SK-N-SH (cell line): ENCODE measurements at regions not wholly inside any gene's neighbourhood (a gene's known extent, or its start where the extent isn't known, plus 50 kb on each side); places are given as distances from the start of the nearest gene placed in this dataset.

Experiments
- CTCF ChIA-PET: fragments of 300-600, 350-600 bp; formaldehyde crosslinking; extraction: SDS; loops from one replicate; lab custom pipeline; 2021; lab: Yijun Ruan, JAX
- POLR2A ChIA-PET: fragments of 350-600 bp; sonication (Branson Sonifier 250); formaldehyde crosslinking; extraction: SDS; loops from one replicate; lab custom pipeline; 2020; ENCODE audit warnings: antibody characterized with exemption, inconsistent platforms; lab: Yijun Ruan, JAX
- DNase-seq: peaks from one replicate; pipeline ENCODE4 v3.0.0; 2012
- H2AFZ ChIP-seq: fragments of 200-600 bp; sonication (generic); 2 replicates; pipeline ENCODE4 v1.8.1; 2016; ENCODE audit warnings: antibody characterized with exemption, mild to moderate bottlenecking, low read depth
- H3F3A ChIP-seq: fragments of 200-600 bp; sonication (generic); replicated peaks from 2 replicates; pipeline ENCODE3; 2016; ENCODE audit warnings: antibody characterized with exemption, mild to moderate bottlenecking; ENCODE audit not compliant: insufficient read depth
- H3K27ac ChIP-seq, 2 experiments: fragments of 200-500 bp in 1 of 2; fragments of 200-600 bp in 1 of 2; sonication (Bioruptor generic) in 1 of 2; sonication (generic), shearing (Covaris generic) in 1 of 2; 2 replicates each; pipeline versions ENCODE4 v1.5.1 to v1.6.1; 2014 to 2016; ENCODE audit warnings: low read depth in 2 of 2, inconsistent platforms in 1 of 2, low read length in 1 of 2, mild to moderate bottlenecking in 1 of 2, mixed read lengths in 1 of 2
- H3K27me3 ChIP-seq: fragments of 200-600 bp; sonication (generic), shearing (Covaris generic); 2 replicates; pipeline ENCODE4 v1.6.1; 2016; ENCODE audit warnings: mixed run types; ENCODE audit not compliant: insufficient read depth
- H3K36me3 ChIP-seq, 2 experiments: fragments of 200-500 bp in 1 of 2; fragments of 200-600 bp in 1 of 2; sonication (Bioruptor generic) in 1 of 2; sonication (generic) in 1 of 2; replicated peaks in 1 of 2; 2 replicates each; pipeline versions ENCODE3 to v1.5.1; 2014 to 2016; ENCODE audit warnings: low read length in 1 of 2, mild to moderate bottlenecking in 1 of 2; ENCODE audit not compliant: insufficient read depth in 2 of 2, control insufficient read depth in 1 of 2
- H3K4me1 ChIP-seq, 2 experiments: fragments of 200-500 bp in 1 of 2; fragments of 200-600 bp in 1 of 2; sonication (Bioruptor generic) in 1 of 2; sonication (generic), shearing (Covaris generic) in 1 of 2; 2 replicates each; pipeline versions ENCODE4 v1.5.1 to v1.6.1; 2014 to 2016; ENCODE audit warnings: low read depth in 1 of 2, low read length in 1 of 2, mixed run types in 1 of 2; ENCODE audit not compliant: insufficient read depth in 2 of 2, control insufficient read depth in 1 of 2
- H3K4me2 ChIP-seq: fragments of 200-600 bp; sonication (generic), shearing (Covaris generic); 2 replicates; pipeline ENCODE4 v1.6.1; 2017; ENCODE audit warnings: mixed run types
- H3K4me3 ChIP-seq, 2 experiments: fragments of 200-500 bp in 1 of 2; fragments of 200-600 bp in 1 of 2; sonication (Bioruptor generic) in 1 of 2; sonication (generic), shearing (Covaris generic) in 1 of 2; 2 replicates each; pipeline versions ENCODE4 v1.5.1 to v1.8.1; 2014 to 2016; ENCODE audit warnings: low read depth in 2 of 2, inconsistent platforms in 1 of 2, low read length in 1 of 2, mild to moderate bottlenecking in 1 of 2, mixed read lengths in 1 of 2, moderate library complexity in 1 of 2
- H3K79me2 ChIP-seq: fragments of 200-600 bp; sonication (generic); 2 replicates; pipeline ENCODE4 v1.8.1; 2017; ENCODE audit warnings: mild to moderate bottlenecking; ENCODE audit not compliant: insufficient read depth
- H3K9ac ChIP-seq: fragments of 200-600 bp; sonication (generic); 2 replicates; pipeline ENCODE4 v1.6.1; 2017; ENCODE audit warnings: mixed run types
- H3K9me2 ChIP-seq: fragments of 200-600 bp; sonication (generic); 2 replicates; pipeline ENCODE4 v1.6.1; 2017; ENCODE audit warnings: mixed run types
- H3K9me3 ChIP-seq: fragments of 200-600 bp; sonication (generic); 2 replicates; pipeline ENCODE4 v1.6.1; 2017; ENCODE audit warnings: mixed run types, mild to moderate bottlenecking, moderate library complexity
- H4K20me1 ChIP-seq: fragments of 200-600 bp; sonication (generic); 2 replicates; pipeline ENCODE4 v1.6.1; 2017; ENCODE audit warnings: mild to moderate bottlenecking, mixed run types; ENCODE audit not compliant: insufficient read depth
- CHD2 ChIP-seq: fragments of 150-350 bp; IDR thresholded peaks from 2 replicates; pipeline ENCODE4 v1.6.1; 2018; ENCODE audit warnings: low read length; ENCODE audit not compliant: partially characterized antibody
- ELF1 ChIP-seq: IDR thresholded peaks from 2 replicates; pipeline ENCODE4 v1.4.0; 2012
- EP300 ChIP-seq, 2 experiments: IDR thresholded peaks; 2 replicates each; pipeline versions ENCODE4 v1.4.0 to v1.6.1; 2012; ENCODE audit warnings: borderline replicate concordance in 1 of 2, low read depth in 1 of 2, low read length in 1 of 2
- GABPA ChIP-seq: IDR thresholded peaks from 2 replicates; pipeline ENCODE4 v1.4.0; 2012; ENCODE audit warnings: low read depth, mild to moderate bottlenecking
- GATA2 ChIP-seq: sonication (generic); formaldehyde crosslinking; IDR thresholded peaks from 2 replicates; pipeline ENCODE4 v1.5.0; 2020; ENCODE audit warnings: mild to moderate bottlenecking, missing genetic modification reagents
- JUND ChIP-seq: IDR thresholded peaks from 2 replicates; pipeline ENCODE4 v1.4.0; 2012
- MXI1 ChIP-seq: IDR thresholded peaks from 2 replicates; pipeline ENCODE4 v1.6.1; 2012; ENCODE audit warnings: mild to moderate bottlenecking, low read depth, low read length, improper control_type of control experiment
- NFIC ChIP-seq: IDR thresholded peaks from 2 replicates; pipeline ENCODE4 v1.4.0; 2012; ENCODE audit warnings: borderline replicate concordance
- NRF1 ChIP-seq: IDR thresholded peaks from 2 replicates; pipeline ENCODE4 v1.6.1; 2012; ENCODE audit warnings: low read depth, mild to moderate bottlenecking, low read length
- POLR2AphosphoS5 ChIP-seq: IDR thresholded peaks from 2 replicates; pipeline ENCODE4 v1.6.1; 2012; ENCODE audit warnings: low read depth, low read length
- RAD21 ChIP-seq: IDR thresholded peaks from 2 replicates; pipeline ENCODE4 v1.6.1; 2012; ENCODE audit warnings: mild to moderate bottlenecking, low read length
- REST ChIP-seq: IDR thresholded peaks from 2 replicates; pipeline ENCODE4 v1.6.1; 2012; ENCODE audit warnings: mild to moderate bottlenecking, low read depth, low read length, moderate library complexity
- RFX5 ChIP-seq: IDR thresholded peaks from 2 replicates; pipeline ENCODE4 v1.6.1; 2012; ENCODE audit warnings: mild to moderate bottlenecking, improper control_type of control experiment, low read length
- SIN3A ChIP-seq: IDR thresholded peaks from 2 replicates; pipeline ENCODE4 v1.6.1; 2012; ENCODE audit warnings: low read depth, mild to moderate bottlenecking, low read length, moderate library complexity, borderline replicate concordance
- YY1 ChIP-seq: IDR thresholded peaks from 2 replicates; pipeline ENCODE4 v1.4.0; 2012; ENCODE audit warnings: low read depth, mild to moderate bottlenecking
- WGBS: methylation state at CpG from one replicate; pipeline ENCODE4 v1.1.6; 2017; ENCODE audit warnings: low lambda C conversion rate; 5-methylcytosine and 5-hydroxymethylcytosine counted together
- TF ChIP-seq, protein P1 (sequence below): IDR thresholded peaks from 2 replicates; pipeline ENCODE4 v1.4.0; 2012; ENCODE audit warnings: low read depth, borderline replicate concordance
- TF ChIP-seq, protein P2 (sequence below): IDR thresholded peaks from 2 replicates; pipeline ENCODE4; 2012
- TF ChIP-seq, protein P3 (sequence below): fragments of 150-350 bp; IDR thresholded peaks from 2 replicates; pipeline ENCODE4 v1.6.1; 2017; ENCODE audit warnings: antibody characterized with exemption, low read length, low read depth, borderline replicate concordance

GRCh38 chr1:238221738-238222137 is 331.0 kb upstream of the ZP4 start:
- Histone ChIP-seq H3K79me2 (no peaks in the 10 kb centered on the region), H4K20me1 (no peaks in the 10 kb centered on the region), H3K9me2 (no peaks in the 10 kb centered on the region), H3F3A (no peaks in the 10 kb centered on the region), H2AFZ (no peak overlapping the region), H3K9ac (no peak overlapping the region), H3K4me3 (no peak overlapping the region), H3K36me3 (no peaks in the 10 kb centered on the region), H3K4me1 (no peaks in the 10 kb centered on the region; a peak in 1 of 4 replicates), H3K9me3 (no peaks in the 10 kb centered on the region)
- CTCF ChIA-PET: interaction anchor here (0.6 to 1.2 kb wide), 3 partner anchors 9 to 113 kb away, joined by 3 to 4 read pairs (median 3); no protein-coding TSS in a partner anchor
- 37% methylated on average over 4 of the region's 4 CpGs for WGBS
- TF ChIP-seq POLR2AphosphoS5 (no peak), NFIC (no peak), SIN3A (no peak), REST (no peak), GABPA (no peak), ELF1 (no peak), GATA2 (CRISPR knock-in tag) (no peak), YY1 (no peak), EP300 (IDR thresholded peaks at IDR 0.05; ENCODE audit: borderline replicate concordance in 1 of 2, low read depth in 1 of 2, low read length in 1 of 2) (no peak), RFX5 (no peak), NRF1 (no peak), CHD2 (no peak), JUND (no peak), MXI1 (no peak), RAD21 (no peak)
- TF ChIP-seq, protein P1, sequence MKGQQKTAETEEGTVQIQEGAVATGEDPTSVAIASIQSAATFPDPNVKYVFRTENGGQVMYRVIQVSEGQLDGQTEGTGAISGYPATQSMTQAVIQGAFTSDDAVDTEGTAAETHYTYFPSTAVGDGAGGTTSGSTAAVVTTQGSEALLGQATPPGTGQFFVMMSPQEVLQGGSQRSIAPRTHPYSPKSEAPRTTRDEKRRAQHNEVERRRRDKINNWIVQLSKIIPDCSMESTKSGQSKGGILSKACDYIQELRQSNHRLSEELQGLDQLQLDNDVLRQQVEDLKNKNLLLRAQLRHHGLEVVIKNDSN: no peak
- TF ChIP-seq, protein P2, sequence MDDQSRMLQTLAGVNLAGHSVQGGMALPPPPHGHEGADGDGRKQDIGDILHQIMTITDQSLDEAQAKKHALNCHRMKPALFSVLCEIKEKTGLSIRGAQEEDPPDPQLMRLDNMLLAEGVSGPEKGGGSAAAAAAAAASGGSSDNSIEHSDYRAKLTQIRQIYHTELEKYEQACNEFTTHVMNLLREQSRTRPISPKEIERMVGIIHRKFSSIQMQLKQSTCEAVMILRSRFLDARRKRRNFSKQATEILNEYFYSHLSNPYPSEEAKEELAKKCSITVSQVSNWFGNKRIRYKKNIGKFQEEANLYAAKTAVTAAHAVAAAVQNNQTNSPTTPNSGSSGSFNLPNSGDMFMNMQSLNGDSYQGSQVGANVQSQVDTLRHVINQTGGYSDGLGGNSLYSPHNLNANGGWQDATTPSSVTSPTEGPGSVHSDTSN: no peak
- TF ChIP-seq, protein P3, sequence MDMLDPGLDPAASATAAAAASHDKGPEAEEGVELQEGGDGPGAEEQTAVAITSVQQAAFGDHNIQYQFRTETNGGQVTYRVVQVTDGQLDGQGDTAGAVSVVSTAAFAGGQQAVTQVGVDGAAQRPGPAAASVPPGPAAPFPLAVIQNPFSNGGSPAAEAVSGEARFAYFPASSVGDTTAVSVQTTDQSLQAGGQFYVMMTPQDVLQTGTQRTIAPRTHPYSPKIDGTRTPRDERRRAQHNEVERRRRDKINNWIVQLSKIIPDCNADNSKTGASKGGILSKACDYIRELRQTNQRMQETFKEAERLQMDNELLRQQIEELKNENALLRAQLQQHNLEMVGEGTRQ: no peak
- TF ChIP-seq, all 33 proteins: peak for 0
- no peak overlapping the region for H3K27ac ChIP-seq
- H3K4me2 ChIP-seq: no peak overlapping the region
- POLR2A ChIA-PET: no interaction called here
- no peaks in the 10 kb centered on the region for H3K27me3 ChIP-seq
- no peak for DNase-seq
